Hepatocyte (in vitro differentiated cells): ENCODE measurements at regions not wholly inside any gene's neighbourhood (a gene's known extent, or its start where the extent isn't known, plus 50 kb on each side); places are given as distances from the start of the nearest gene placed in this dataset.

ENCODE experiments used
- DNase-seq: peaks from one replicate; pipeline ENCODE4 v3.0.0-alpha.2; 2016; ENCODE audit warnings: low spot score
- H2AFZ ChIP-seq: fragments of 200-600 bp; sonication (generic); 2 replicates; pipeline ENCODE4 v1.6.0; 2016; ENCODE audit warnings: antibody characterized with exemption, mild to moderate bottlenecking
- H3K27ac ChIP-seq: fragments of 200-600 bp; sonication (generic); 2 replicates; pipeline ENCODE4 v1.5.1; 2016; ENCODE audit warnings: mild to moderate bottlenecking
- H3K27me3 ChIP-seq: fragments of 200-600 bp; sonication (generic); 2 replicates; pipeline ENCODE4 v1.6.1; 2016
- H3K36me3 ChIP-seq: fragments of 200-600 bp; sonication (generic); replicated peaks from 2 replicates; pipeline ENCODE4 v1.5.1; 2016; ENCODE audit warnings: low read depth; ENCODE audit not compliant: insufficient read depth
- H3K4me1 ChIP-seq: fragments of 200-600 bp; sonication (generic); 2 replicates; pipeline ENCODE4 v1.5.1; 2016; ENCODE audit warnings: mild to moderate bottlenecking, moderate library complexity; ENCODE audit not compliant: insufficient read depth
- H3K4me2 ChIP-seq: fragments of 200-600 bp; sonication (generic); 2 replicates; pipeline ENCODE4 v1.6.0; 2016
- H3K4me3 ChIP-seq: fragments of 200-600 bp; sonication (generic); 2 replicates; pipeline ENCODE4 v1.5.1; 2016; ENCODE audit warnings: mild to moderate bottlenecking
- H3K79me2 ChIP-seq: fragments of 200-600 bp; sonication (generic); 2 replicates; pipeline ENCODE4 v1.6.0; 2017; ENCODE audit warnings: mild to moderate bottlenecking
- H3K9me2 ChIP-seq: fragments of 200-600 bp; sonication (generic); replicated peaks from 2 replicates; pipeline ENCODE4 v1.6.0; 2017; ENCODE audit warnings: mild to moderate bottlenecking; ENCODE audit not compliant: insufficient read depth
- H3K9me3 ChIP-seq: fragments of 200-600 bp; sonication (generic); 2 replicates; pipeline ENCODE4 v1.5.1; 2016; ENCODE audit warnings: low read depth, mild to moderate bottlenecking
- H4K20me1 ChIP-seq: fragments of 200-600 bp; sonication (generic); 2 replicates; pipeline ENCODE4 v1.6.0; 2016; ENCODE audit warnings: mild to moderate bottlenecking; ENCODE audit not compliant: insufficient read depth, poor library complexity, severe bottlenecking
- CTCF ChIP-seq: fragments of 200-600 bp; sonication (generic); IDR thresholded peaks from 2 replicates; pipeline ENCODE4 v1.5.1; 2016; ENCODE audit warnings: antibody characterized with exemption, mild to moderate bottlenecking; ENCODE audit not compliant: poor library complexity
- EZH2 ChIP-seq: fragments of 200-600 bp; sonication (generic); IDR thresholded peaks from 2 replicates; pipeline ENCODE4 v1.6.1; 2016; ENCODE audit warnings: antibody characterized with exemption, mild to moderate bottlenecking, borderline replicate concordance
- EZH2phosphoT487 ChIP-seq: fragments of 200-600 bp; sonication (generic); IDR thresholded peaks from one replicate; pipeline ENCODE4 v1.6.1; 2018; ENCODE audit warnings: antibody characterized with exemption, mild to moderate bottlenecking, low read depth, moderate library complexity; ENCODE audit not compliant: unreplicated experiment, severe bottlenecking
- WGBS: methylation state at CpG from one replicate; pipeline ENCODE4 v1.1.6; 2016; ENCODE audit warnings: low lambda C conversion rate; ENCODE audit errors: missing lambda C conversion rate; 5-methylcytosine and 5-hydroxymethylcytosine counted together

GRCh38 chr9:73579823-73580222, 428.2 kb downstream of the ANXA1 start:
- no peaks in the 10 kb centered on the region for H3K9me3 ChIP-seq
- no peaks in the 10 kb centered on the region for H3K36me3 ChIP-seq
- no peaks in the 10 kb centered on the region for H3K9me2 ChIP-seq
- H3K27ac ChIP-seq, result no peak overlapping the region
- H2AFZ ChIP-seq, result no peak overlapping the region
- no peak overlapping the region for H3K4me2 ChIP-seq
- H4K20me1 ChIP-seq, result no peaks in the 10 kb centered on the region
- H3K4me3 ChIP-seq, result no peak overlapping the region
- TF ChIP-seq CTCF (no peak), EZH2 (no peak), EZH2phosphoT487 (no peak)
- no peaks in the 10 kb centered on the region for H3K27me3 ChIP-seq
- DNase-seq, result no peak
- no peaks in the 10 kb centered on the region for H3K79me2 ChIP-seq
- no peaks in the 10 kb centered on the region for H3K4me1 ChIP-seq
- WGBS, result 52% methylated on average over 2 of the region's 2 CpGs

GRCh38 chr9:73583576-73583975, 431.9 kb downstream of the ANXA1 start:
- TF ChIP-seq EZH2, result no peak
- no peak for TF ChIP-seq CTCF
- TF ChIP-seq EZH2phosphoT487, result no peak
- H3K4me2 ChIP-seq, result no peak overlapping the region

GRCh38 chr9:73595036-73595545, 443.4 kb downstream of the ANXA1 start:
- Histone ChIP-seq H3K4me2 (no peak overlapping the region), H3K36me3 (no peaks in the 10 kb centered on the region), H3K9me2 (no peaks in the 10 kb centered on the region), H3K27me3 (no peaks in the 10 kb centered on the region), H3K79me2 (no peaks in the 10 kb centered on the region), H3K9me3 (no peaks in the 10 kb centered on the region), H3K4me1 (no peaks in the 10 kb centered on the region), H3K4me3 (no peak overlapping the region), H2AFZ (no peak overlapping the region), H3K27ac (no peak overlapping the region), H4K20me1 (no peaks in the 10 kb centered on the region)
- WGBS, result 88% methylated on average over 3 of the region's 3 CpGs
- TF ChIP-seq EZH2 (no peak), EZH2phosphoT487 (no peak), CTCF (no peak)
- no peak for DNase-seq

More at GRCh38 chr9:73583576-73583975, 431.9 kb downstream of the ANXA1 start:
- H3K79me2 ChIP-seq, result no peaks in the 10 kb centered on the region
- no peak overlapping the region for H3K4me3 ChIP-seq
- no peaks in the 10 kb centered on the region for H3K9me3 ChIP-seq
- H4K20me1 ChIP-seq, result no peaks in the 10 kb centered on the region
- no peak overlapping the region for H3K27ac ChIP-seq
- H2AFZ ChIP-seq, result no peak overlapping the region
- H3K27me3 ChIP-seq, result no peaks in the 10 kb centered on the region
- no peaks in the 10 kb centered on the region for H3K36me3 ChIP-seq
- H3K4me1 ChIP-seq, result no peaks in the 10 kb centered on the region
- no peaks in the 10 kb centered on the region for H3K9me2 ChIP-seq
- no peak for DNase-seq

- no peak for DNase-seq
- Histone ChIP-seq H4K20me1 (no peaks in the 10 kb centered on the region), H3K9me2 (no peaks in the 10 kb centered on the region), H3K9me3 (no peaks in the 10 kb centered on the region), H3K27me3 (no peaks in the 10 kb centered on the region), H3K79me2 (no peaks in the 10 kb centered on the region), H2AFZ (no peak overlapping the region), H3K36me3 (no peaks in the 10 kb centered on the region), H3K4me1 (no peaks in the 10 kb centered on the region), H3K4me2 (no peak overlapping the region), H3K27ac (no peak overlapping the region), H3K4me3 (no peak overlapping the region)
- WGBS, result 54% methylated on average over 1 of the region's 1 CpG
- TF ChIP-seq CTCF (no peak), EZH2 (no peak), EZH2phosphoT487 (no peak)
Observed at GRCh38 chr9:73596321-73596720, 444.7 kb downstream of the ANXA1 start.
